ENCODE measurements at regions not wholly inside any gene's neighbourhood (a gene's known extent, or its start where the extent isn't known, plus 50 kb on each side); places are given as distances from the start of the nearest gene placed in this dataset.

GRCh38 chr4:3836406-3836755 is 70.2 kb downstream of the ADRA2C start:
- H3K36me3 ChIP-seq: no peaks in the 10 kb centered on the region
- no peaks in the 10 kb centered on the region for H3K9me3 ChIP-seq (replicated peaks)
- no peaks in the 10 kb centered on the region for H3K4me1 ChIP-seq (replicated peaks)
- H3K27me3 ChIP-seq (replicated peaks): peaks cover 27% of the 10 kb centered on the region
- H3K4me3 ChIP-seq: no peak overlapping the region
- DNase-seq (ENCODE audit: low read depth in 1 of 2, low spot score in 2 of 2): no peak
- H3K27ac ChIP-seq: no peak overlapping the region

DNA sequence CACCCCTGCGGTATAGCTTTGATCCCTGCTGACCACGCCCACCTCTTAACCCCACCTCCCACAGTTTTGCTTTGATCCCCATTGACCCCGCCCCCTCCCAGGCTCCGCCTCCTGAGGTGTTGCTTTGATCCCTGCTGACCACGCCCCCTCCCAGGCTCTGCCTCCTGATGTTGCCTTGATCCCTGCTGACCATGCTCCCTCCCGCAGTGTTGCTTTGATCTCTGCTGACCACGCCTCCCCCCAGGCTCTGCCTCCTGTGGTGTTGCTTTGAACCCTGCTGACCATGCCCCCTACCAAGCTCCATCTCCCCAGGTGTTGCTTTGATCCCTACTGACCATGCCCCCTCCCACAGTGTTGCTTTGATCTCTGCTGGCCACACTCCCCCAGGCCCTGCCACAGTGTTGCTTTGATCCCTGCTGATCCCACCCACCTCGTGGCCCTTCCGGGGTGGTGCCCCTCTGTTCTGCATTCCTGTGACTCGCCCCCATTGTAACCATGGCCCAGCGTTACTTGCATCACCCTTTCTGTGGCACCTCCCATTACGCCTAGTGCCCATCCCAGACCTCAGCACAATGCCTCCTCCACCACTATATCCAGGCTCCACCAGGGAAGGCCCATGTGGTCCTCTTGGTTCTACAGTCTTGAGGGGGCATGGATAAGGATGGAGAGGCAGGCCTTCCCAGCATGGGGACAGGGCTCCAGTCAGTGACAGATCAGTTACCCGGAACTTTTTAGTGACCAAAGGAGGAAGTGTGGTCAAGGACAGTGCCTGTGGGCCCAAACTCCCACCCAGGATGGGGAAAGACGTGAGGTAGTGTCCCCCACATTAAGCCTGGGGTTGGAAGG is 70.8 kb downstream of the ADRA2C start:
- no peaks in the 10 kb centered on the region for H3K4me1 ChIP-seq (replicated peaks)
- H3K27me3 ChIP-seq (replicated peaks): peaks cover 27% of the 10 kb centered on the region
- H3K27ac ChIP-seq: no peak overlapping the region
- no peaks in the 10 kb centered on the region for H3K36me3 ChIP-seq
- no peaks in the 10 kb centered on the region for H3K9me3 ChIP-seq (replicated peaks)
- no peak for DNase-seq (ENCODE audit: low read depth in 1 of 2, low spot score in 2 of 2)
- no peak overlapping the region for H3K4me3 ChIP-seq

GRCh38 chr4:3838437-3839380 is 72.5 kb downstream of the ADRA2C start:
- H3K36me3 ChIP-seq: no peaks in the 10 kb centered on the region
- no peaks in the 10 kb centered on the region for H3K9me3 ChIP-seq (replicated peaks)
- no peak for DNase-seq (ENCODE audit: low read depth in 1 of 2, low spot score in 2 of 2)
- H3K4me3 ChIP-seq: no peak overlapping the region
- peaks cover 27% of the 10 kb centered on the region for H3K27me3 ChIP-seq (replicated peaks)
- no peak overlapping the region for H3K27ac ChIP-seq
- no peaks in the 10 kb centered on the region for H3K4me1 ChIP-seq (replicated peaks)

DNA sequence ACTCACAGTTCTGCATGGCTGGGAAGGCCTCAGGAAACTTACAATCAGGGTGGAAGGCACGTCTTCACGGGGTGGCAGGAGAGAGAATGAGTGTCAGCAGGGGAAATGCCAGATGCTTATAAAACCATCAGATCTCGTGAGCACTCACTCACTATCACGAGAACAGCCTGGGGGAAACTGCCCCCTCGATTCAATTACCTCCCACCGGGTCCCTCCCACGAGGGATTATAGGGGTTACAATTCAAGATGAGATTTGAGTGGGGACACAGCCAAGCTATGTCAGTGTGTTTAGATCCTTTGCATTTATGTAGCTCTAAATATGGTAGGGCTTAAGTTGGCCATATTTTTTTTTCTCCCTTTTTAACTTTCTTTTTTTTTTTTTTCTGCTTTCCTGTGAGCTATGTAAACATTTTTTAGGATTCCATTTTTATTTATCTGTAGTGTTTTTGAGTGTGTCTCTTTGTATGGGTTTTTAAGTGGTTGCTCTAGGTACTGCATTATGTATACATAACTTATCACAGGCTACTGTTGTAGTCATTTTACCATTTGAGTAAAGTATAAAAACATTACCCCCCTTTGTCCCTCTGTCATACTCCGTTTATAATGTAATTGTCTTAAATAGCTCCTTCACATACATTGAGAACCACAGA is 79.0 kb downstream of the ADRA2C start:
- Histone ChIP-seq H3K9me3 (replicated peaks) (no peaks in the 10 kb centered on the region), H3K4me1 (replicated peaks) (no peaks in the 10 kb centered on the region), H3K27ac (no peak overlapping the region), H3K36me3 (no peaks in the 10 kb centered on the region), H3K27me3 (replicated peaks) (peaks cover 28% of the 10 kb centered on the region), H3K4me3 (no peak overlapping the region)
- DNase-seq (ENCODE audit: low read depth in 1 of 2, low spot score in 2 of 2): no peak

DNA sequence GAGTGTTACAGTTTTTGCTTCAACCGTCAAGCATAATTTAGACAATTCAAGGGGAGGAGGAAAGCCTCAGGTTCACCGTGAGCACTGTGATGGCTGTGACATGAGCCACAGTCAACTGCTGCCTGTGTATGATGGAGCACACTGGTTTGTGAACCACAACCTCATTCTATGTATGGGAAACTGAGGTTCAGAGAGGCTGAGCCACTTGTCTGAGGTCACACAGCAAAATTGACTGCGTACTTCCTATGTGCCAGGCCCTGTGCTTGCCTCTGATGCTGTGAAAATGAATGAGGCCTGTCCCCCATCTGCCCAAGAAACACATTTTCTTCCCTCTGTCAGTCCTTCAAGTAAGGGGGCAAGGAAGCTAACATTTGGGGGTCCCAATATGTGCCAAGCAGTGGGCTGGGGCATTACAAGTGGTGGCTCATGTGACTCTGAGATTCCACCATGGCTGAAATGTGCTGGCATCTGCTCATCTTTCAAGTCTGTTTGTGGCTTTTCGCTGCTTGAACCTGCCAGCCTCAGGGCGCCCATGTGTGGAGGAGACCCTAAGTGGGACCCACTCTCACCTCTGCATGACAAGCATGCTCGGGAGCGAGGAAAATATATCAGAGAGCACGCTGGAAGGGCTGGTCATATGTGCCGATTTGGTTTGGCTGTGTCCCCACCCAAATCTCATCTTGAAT is 79.7 kb downstream of the ADRA2C start:
- no peaks in the 10 kb centered on the region for H3K9me3 ChIP-seq (replicated peaks)
- no peak overlapping the region for H3K27ac ChIP-seq
- H3K36me3 ChIP-seq: no peaks in the 10 kb centered on the region
- DNase-seq (ENCODE audit: low read depth in 1 of 2, low spot score in 2 of 2): no peak
- H3K4me3 ChIP-seq: no peak overlapping the region
- H3K27me3 ChIP-seq (replicated peaks): peaks cover 24% of the 10 kb centered on the region
- no peaks in the 10 kb centered on the region for H3K4me1 ChIP-seq (replicated peaks)

GRCh38 chr4:3847211-3847940 is 81.2 kb downstream of the ADRA2C start:
- peaks cover 24% of the 10 kb centered on the region for H3K27me3 ChIP-seq (replicated peaks)
- no peaks in the 10 kb centered on the region for H3K36me3 ChIP-seq
- H3K4me1 ChIP-seq (replicated peaks): no peaks in the 10 kb centered on the region
- no peaks in the 10 kb centered on the region for H3K9me3 ChIP-seq (replicated peaks)
- DNase-seq (ENCODE audit: low read depth in 1 of 2, low spot score in 2 of 2): no peak
- H3K27ac ChIP-seq: no peak overlapping the region
- H3K4me3 ChIP-seq: no peak overlapping the region

GRCh38 chr4:3848323-3848722 is 82.1 kb downstream of the ADRA2C start:
- Histone ChIP-seq H3K27ac (no peak overlapping the region), H3K36me3 (no peaks in the 10 kb centered on the region), H3K9me3 (replicated peaks) (no peaks in the 10 kb centered on the region), H3K4me3 (no peak overlapping the region), H3K27me3 (replicated peaks) (peaks cover 27% of the 10 kb centered on the region), H3K4me1 (replicated peaks) (no peaks in the 10 kb centered on the region)
- no peak for DNase-seq (ENCODE audit: low read depth in 1 of 2, low spot score in 2 of 2)

GRCh38 chr4:3849140-3849539 is 83.0 kb downstream of the ADRA2C start:
- DNase-seq (ENCODE audit: low read depth in 1 of 2, low spot score in 2 of 2): no peak
- Histone ChIP-seq H3K4me1 (replicated peaks) (no peaks in the 10 kb centered on the region), H3K27ac (no peak overlapping the region), H3K36me3 (no peaks in the 10 kb centered on the region), H3K27me3 (replicated peaks) (peaks cover 23% of the 10 kb centered on the region), H3K4me3 (no peak overlapping the region), H3K9me3 (replicated peaks) (no peaks in the 10 kb centered on the region)

GRCh38 chr4:3850128-3850527 is 83.9 kb downstream of the ADRA2C start:
- DNase-seq (ENCODE audit: low read depth in 1 of 2, low spot score in 2 of 2): no peak
- no peak overlapping the region for H3K27ac ChIP-seq
- H3K27me3 ChIP-seq (replicated peaks): peaks cover 29% of the 10 kb centered on the region
- no peaks in the 10 kb centered on the region for H3K36me3 ChIP-seq
- no peaks in the 10 kb centered on the region for H3K9me3 ChIP-seq (replicated peaks)
- H3K4me1 ChIP-seq (replicated peaks): no peaks in the 10 kb centered on the region
- no peak overlapping the region for H3K4me3 ChIP-seq

- Histone ChIP-seq H3K4me1 (replicated peaks) (no peaks in the 10 kb centered on the region), H3K27ac (no peak overlapping the region), H3K36me3 (no peaks in the 10 kb centered on the region), H3K9me3 (replicated peaks) (no peaks in the 10 kb centered on the region), H3K27me3 (replicated peaks) (peaks cover 30% of the 10 kb centered on the region), H3K4me3 (no peak overlapping the region)
- no peak for DNase-seq (ENCODE audit: low read depth in 1 of 2, low spot score in 2 of 2)
Observed at GRCh38 chr4:3851211-3851610, 85.0 kb downstream of the ADRA2C start.

DNA sequence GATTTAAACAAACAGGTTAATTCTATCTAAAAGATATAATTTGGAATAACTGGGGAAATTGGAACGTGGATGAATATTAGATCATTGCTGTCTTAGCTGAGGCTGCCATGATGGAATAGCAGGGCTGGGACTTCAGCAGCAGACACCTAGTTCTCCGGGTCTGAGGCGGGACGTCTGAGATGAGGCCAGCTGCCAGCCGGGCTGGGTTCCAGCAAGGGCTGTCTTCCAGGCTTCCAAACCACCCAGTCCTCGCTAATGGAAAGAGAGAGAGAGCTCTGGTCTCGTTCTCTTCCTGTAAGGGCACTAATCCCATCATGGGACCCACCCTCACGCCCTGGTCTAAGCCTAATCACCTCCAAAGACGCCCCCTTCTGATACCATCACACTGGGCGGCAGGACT is 85.7 kb downstream of the ADRA2C start:
- Histone ChIP-seq H3K27ac (no peak overlapping the region), H3K4me1 (replicated peaks) (no peaks in the 10 kb centered on the region), H3K4me3 (no peak overlapping the region), H3K36me3 (no peaks in the 10 kb centered on the region), H3K27me3 (replicated peaks) (peaks cover 33% of the 10 kb centered on the region), H3K9me3 (replicated peaks) (no peaks in the 10 kb centered on the region)
- DNase-seq (ENCODE audit: low read depth in 1 of 2, low spot score in 2 of 2): no peak

- H3K27me3 ChIP-seq (replicated peaks): peaks cover 32% of the 10 kb centered on the region
- no peak overlapping the region for H3K27ac ChIP-seq
- no peaks in the 10 kb centered on the region for H3K4me1 ChIP-seq (replicated peaks)
- H3K4me3 ChIP-seq: no peak overlapping the region
- no peaks in the 10 kb centered on the region for H3K36me3 ChIP-seq
- no peaks in the 10 kb centered on the region for H3K9me3 ChIP-seq (replicated peaks)
- no peak for DNase-seq (ENCODE audit: low read depth in 1 of 2, low spot score in 2 of 2)
Observed at GRCh38 chr4:3852309-3852708, 86.1 kb downstream of the ADRA2C start.

GRCh38 chr4:3852711-3853110 is 86.5 kb downstream of the ADRA2C start:
- Histone ChIP-seq H3K27ac (no peak overlapping the region), H3K4me3 (no peak overlapping the region), H3K27me3 (replicated peaks) (peaks cover 32% of the 10 kb centered on the region), H3K4me1 (replicated peaks) (no peaks in the 10 kb centered on the region), H3K36me3 (no peaks in the 10 kb centered on the region), H3K9me3 (replicated peaks) (no peaks in the 10 kb centered on the region)
- no peak for DNase-seq (ENCODE audit: low read depth in 1 of 2, low spot score in 2 of 2)
